PFSK-1 (cell line): ENCODE measurements at regions not wholly inside any gene's neighbourhood (a gene's known extent, or its start where the extent isn't known, plus 50 kb on each side); places are given as distances from the start of the nearest gene placed in this dataset.

ENCODE experiments used
- FOXP2 ChIP-seq: optimal IDR thresholded peaks from 2 replicates; pipeline ENCODE3; 2011; ENCODE audit warnings: borderline replicate concordance, control low read depth, inconsistent platforms; ENCODE audit not compliant: insufficient read depth; ENCODE audit errors: extremely low read length, extremely low read depth
- POLR2AphosphoS5 ChIP-seq: IDR thresholded peaks from 2 replicates; pipeline ENCODE4 v1.6.1; 2012; ENCODE audit warnings: low read depth, mild to moderate bottlenecking, control low read depth, low read length, moderate library complexity
- SIN3A ChIP-seq: IDR thresholded peaks from 2 replicates; pipeline ENCODE4 v1.6.1; 2012; ENCODE audit warnings: mild to moderate bottlenecking, low read length, moderate library complexity, borderline replicate concordance; ENCODE audit not compliant: insufficient read depth
- TAF1 ChIP-seq: IDR thresholded peaks from 2 replicates; pipeline ENCODE4 v1.6.1; 2012; ENCODE audit warnings: low read length, control low read depth, borderline replicate concordance; ENCODE audit not compliant: insufficient read depth
- TF ChIP-seq, protein P1 (sequence below), 2 experiments: IDR thresholded peaks; 2 replicates each; pipeline versions ENCODE4 v1.6.1 to v1.8.0; 2011 to 2012; ENCODE audit warnings: low read depth in 2 of 2, low read length in 2 of 2, control low read depth in 1 of 2, inconsistent platforms in 1 of 2, mild to moderate bottlenecking in 1 of 2, moderate library complexity in 1 of 2; ENCODE audit not compliant: insufficient read depth in 1 of 2

DNA sequence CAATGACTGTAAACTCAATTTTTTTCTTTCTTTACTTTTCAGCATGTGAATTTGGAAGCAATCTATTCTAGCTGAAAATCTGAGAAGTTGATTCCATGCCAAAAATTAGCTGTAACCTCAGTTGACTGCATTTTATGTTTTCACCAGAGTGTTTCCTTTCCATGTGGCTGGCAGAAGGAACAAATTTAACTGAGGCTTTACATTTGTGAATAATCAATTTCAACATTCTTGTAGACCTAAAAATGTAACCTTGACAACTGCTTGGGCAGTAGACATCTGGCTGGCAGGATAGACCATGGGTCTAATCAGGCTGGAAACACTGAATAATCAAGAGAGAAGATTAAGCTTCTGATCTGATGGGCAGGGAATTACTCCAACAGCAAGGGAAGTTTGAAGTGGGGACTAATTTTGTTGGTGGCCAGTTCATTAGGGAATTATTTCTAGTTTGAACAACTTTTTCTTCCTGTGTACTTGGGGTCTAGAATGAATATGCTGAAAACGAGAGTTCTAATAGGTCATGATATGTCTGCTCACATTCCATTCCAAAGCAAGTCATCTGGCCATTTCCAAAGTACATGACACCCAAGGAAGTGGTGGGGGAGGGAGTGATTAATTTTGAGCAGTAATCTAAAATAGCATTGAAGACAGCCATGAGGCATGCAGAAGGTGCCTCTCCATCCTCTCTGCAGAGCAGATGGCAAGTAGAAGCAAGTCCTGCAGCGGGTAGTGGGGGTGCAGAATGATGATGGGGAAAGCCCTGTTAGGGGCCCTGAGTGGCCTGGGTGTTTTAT is 68.2 kb downstream of the ATP23 start:
- TF ChIP-seq FOXP2 (no peak), SIN3A (no peak), POLR2AphosphoS5 (no peak), TAF1 (no peak)
- TF ChIP-seq, protein P1, sequence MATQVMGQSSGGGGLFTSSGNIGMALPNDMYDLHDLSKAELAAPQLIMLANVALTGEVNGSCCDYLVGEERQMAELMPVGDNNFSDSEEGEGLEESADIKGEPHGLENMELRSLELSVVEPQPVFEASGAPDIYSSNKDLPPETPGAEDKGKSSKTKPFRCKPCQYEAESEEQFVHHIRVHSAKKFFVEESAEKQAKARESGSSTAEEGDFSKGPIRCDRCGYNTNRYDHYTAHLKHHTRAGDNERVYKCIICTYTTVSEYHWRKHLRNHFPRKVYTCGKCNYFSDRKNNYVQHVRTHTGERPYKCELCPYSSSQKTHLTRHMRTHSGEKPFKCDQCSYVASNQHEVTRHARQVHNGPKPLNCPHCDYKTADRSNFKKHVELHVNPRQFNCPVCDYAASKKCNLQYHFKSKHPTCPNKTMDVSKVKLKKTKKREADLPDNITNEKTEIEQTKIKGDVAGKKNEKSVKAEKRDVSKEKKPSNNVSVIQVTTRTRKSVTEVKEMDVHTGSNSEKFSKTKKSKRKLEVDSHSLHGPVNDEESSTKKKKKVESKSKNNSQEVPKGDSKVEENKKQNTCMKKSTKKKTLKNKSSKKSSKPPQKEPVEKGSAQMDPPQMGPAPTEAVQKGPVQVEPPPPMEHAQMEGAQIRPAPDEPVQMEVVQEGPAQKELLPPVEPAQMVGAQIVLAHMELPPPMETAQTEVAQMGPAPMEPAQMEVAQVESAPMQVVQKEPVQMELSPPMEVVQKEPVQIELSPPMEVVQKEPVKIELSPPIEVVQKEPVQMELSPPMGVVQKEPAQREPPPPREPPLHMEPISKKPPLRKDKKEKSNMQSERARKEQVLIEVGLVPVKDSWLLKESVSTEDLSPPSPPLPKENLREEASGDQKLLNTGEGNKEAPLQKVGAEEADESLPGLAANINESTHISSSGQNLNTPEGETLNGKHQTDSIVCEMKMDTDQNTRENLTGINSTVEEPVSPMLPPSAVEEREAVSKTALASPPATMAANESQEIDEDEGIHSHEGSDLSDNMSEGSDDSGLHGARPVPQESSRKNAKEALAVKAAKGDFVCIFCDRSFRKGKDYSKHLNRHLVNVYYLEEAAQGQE (IDR thresholded peaks at IDR 0.05; ENCODE audit: insufficient read depth in 1 of 2, low read depth in 2 of 2, low read length in 2 of 2): no peak

DNA sequence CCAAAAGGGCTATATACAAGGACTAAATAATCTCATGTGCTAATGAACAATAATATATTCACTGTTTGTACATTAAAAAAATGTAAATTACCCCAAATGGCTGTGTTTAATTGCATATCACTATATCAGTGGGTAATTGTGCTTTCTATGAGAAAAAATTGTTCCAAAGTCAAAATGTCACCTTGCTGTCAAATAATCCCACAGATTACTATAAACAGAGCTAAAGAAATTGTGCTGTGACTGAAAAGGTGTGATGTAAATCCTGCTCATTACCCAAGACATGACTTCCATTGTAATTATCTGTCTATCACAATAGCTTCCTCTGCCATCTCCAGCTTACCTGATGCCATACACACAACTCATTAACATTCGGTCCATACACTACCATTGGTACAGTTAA is 70.3 kb downstream of the ATP23 start:
- TF ChIP-seq POLR2AphosphoS5: no peak
- TF ChIP-seq SIN3A: no peak
- TF ChIP-seq FOXP2: no peak
- TF ChIP-seq, protein P1 (IDR thresholded peaks at IDR 0.05; ENCODE audit: insufficient read depth in 1 of 2, low read depth in 2 of 2, low read length in 2 of 2): no peak
- no peak for TF ChIP-seq TAF1

DNA sequence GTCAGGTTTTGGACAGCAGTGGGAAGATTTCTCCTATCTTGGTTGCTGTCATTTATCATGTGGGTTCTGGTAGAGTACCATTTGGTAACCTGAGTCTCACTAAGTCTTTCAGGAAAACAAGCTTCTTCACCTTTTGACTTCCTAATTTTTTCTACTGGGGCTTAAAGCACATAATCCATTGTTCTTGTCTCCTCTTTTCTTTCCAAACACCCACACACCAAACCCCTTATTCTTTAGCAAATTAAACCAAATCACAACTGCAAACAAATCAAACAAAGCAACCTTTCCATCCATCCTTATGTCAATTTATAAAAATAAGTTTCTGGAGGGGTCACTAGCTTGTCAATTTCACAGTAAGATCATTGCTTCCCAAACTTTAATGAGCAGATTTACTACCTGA is 84.1 kb downstream of the ATP23 start:
- TF ChIP-seq POLR2AphosphoS5 (no peak), TAF1 (no peak), FOXP2 (no peak), SIN3A (no peak)
- TF ChIP-seq, protein P1 (IDR thresholded peaks at IDR 0.05; ENCODE audit: insufficient read depth in 1 of 2, low read depth in 2 of 2, low read length in 2 of 2): no peak

DNA sequence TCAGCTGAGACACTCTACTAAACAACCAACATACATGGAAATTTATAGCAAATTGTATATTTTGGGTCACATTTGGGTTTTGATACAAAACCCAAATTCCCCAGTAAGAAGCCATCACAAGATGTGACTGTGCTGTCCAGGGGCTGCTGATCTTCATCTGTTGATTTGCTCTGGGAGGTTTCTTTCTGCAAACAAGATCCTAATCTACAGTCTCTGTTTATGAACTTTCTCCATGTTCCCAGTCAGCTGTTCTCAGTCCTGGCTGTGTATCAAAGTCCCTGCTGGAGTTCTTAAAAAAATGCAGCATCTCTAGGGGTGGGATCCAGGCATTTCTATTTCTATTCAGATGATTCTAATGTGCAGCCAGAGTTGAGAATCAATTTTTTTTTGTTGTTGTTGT is 85.1 kb downstream of the ATP23 start:
- TF ChIP-seq, protein P1 (IDR thresholded peaks at IDR 0.05; ENCODE audit: insufficient read depth in 1 of 2, low read depth in 2 of 2, low read length in 2 of 2): no peak
- TF ChIP-seq TAF1: no peak
- no peak for TF ChIP-seq SIN3A
- no peak for TF ChIP-seq POLR2AphosphoS5
- TF ChIP-seq FOXP2: no peak
